ENCODE measurements at regions not wholly inside any gene's neighbourhood (a gene's known extent, or its start where the extent isn't known, plus 50 kb on each side); places are given as distances from the start of the nearest gene placed in this dataset.

DNA sequence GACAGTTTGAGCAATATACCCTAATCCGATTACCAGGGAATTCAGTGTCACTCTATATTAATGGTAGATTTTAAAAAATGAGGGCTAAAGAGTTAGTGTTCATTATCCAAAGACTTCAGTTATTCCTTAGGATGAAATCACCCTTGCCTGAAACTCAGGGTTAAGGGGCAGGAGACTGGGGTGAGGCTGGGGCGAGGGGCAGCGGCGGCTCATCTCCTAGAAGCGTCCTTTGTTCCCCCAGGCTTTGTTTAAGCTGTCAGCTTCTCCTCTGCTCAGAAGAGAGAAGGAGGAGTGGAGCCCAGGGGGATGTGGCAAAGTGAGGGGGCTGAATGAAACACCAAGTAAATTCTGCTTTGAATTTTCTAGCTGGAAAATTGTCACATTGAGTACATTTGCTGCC is 117.7 kb upstream of the ELAC2 start:
- TF ChIP-seq, protein P1, sequence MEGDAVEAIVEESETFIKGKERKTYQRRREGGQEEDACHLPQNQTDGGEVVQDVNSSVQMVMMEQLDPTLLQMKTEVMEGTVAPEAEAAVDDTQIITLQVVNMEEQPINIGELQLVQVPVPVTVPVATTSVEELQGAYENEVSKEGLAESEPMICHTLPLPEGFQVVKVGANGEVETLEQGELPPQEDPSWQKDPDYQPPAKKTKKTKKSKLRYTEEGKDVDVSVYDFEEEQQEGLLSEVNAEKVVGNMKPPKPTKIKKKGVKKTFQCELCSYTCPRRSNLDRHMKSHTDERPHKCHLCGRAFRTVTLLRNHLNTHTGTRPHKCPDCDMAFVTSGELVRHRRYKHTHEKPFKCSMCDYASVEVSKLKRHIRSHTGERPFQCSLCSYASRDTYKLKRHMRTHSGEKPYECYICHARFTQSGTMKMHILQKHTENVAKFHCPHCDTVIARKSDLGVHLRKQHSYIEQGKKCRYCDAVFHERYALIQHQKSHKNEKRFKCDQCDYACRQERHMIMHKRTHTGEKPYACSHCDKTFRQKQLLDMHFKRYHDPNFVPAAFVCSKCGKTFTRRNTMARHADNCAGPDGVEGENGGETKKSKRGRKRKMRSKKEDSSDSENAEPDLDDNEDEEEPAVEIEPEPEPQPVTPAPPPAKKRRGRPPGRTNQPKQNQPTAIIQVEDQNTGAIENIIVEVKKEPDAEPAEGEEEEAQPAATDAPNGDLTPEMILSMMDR (conservative IDR thresholded peaks at IDR 0.05; ENCODE audit: low read depth in 2 of 2), result no peak
- TF ChIP-seq JUNB (IDR thresholded peaks at IDR 0.05; ENCODE audit: unreplicated experiment), result no peak
- no peak for TF ChIP-seq EZH2phosphoT487 (IDR thresholded peaks at IDR 0.05; ENCODE audit: unreplicated experiment)
- TF ChIP-seq, protein P2, sequence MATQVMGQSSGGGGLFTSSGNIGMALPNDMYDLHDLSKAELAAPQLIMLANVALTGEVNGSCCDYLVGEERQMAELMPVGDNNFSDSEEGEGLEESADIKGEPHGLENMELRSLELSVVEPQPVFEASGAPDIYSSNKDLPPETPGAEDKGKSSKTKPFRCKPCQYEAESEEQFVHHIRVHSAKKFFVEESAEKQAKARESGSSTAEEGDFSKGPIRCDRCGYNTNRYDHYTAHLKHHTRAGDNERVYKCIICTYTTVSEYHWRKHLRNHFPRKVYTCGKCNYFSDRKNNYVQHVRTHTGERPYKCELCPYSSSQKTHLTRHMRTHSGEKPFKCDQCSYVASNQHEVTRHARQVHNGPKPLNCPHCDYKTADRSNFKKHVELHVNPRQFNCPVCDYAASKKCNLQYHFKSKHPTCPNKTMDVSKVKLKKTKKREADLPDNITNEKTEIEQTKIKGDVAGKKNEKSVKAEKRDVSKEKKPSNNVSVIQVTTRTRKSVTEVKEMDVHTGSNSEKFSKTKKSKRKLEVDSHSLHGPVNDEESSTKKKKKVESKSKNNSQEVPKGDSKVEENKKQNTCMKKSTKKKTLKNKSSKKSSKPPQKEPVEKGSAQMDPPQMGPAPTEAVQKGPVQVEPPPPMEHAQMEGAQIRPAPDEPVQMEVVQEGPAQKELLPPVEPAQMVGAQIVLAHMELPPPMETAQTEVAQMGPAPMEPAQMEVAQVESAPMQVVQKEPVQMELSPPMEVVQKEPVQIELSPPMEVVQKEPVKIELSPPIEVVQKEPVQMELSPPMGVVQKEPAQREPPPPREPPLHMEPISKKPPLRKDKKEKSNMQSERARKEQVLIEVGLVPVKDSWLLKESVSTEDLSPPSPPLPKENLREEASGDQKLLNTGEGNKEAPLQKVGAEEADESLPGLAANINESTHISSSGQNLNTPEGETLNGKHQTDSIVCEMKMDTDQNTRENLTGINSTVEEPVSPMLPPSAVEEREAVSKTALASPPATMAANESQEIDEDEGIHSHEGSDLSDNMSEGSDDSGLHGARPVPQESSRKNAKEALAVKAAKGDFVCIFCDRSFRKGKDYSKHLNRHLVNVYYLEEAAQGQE (IDR thresholded peaks at IDR 0.05; ENCODE audit: unreplicated experiment), result no peak
- TF ChIP-seq EZH2 (IDR thresholded peaks at IDR 0.05; ENCODE audit: low read depth, unreplicated experiment), result no peak
- no peak for TF ChIP-seq CREB1 (CRISPR knock-in tag; IDR thresholded peaks at IDR 0.05; ENCODE audit: low read depth)
- no peak for TF ChIP-seq POLR2AphosphoS5 (IDR thresholded peaks at IDR 0.05; ENCODE audit: low read depth)
- TF ChIP-seq ZNF331 (CRISPR knock-in tag; IDR thresholded peaks at IDR 0.05; ENCODE audit: low read depth), result no peak
